D341Med (cell line): ENCODE measurements at regions not wholly inside any gene's neighbourhood (a gene's known extent, or its start where the extent isn't known, plus 50 kb on each side); places are given as distances from the start of the nearest gene placed in this dataset.
"Not testable (repeated sequence)": the region's sequence is repeated elsewhere in the genome, so short reads cannot be mapped to it uniquely, and the experiment has no call there.

Experiments used
- DNase-seq: peaks from one replicate; pipeline ENCODE4 v3.0.0; 2012; ENCODE audit warnings: low spot score

GRCh38 chr16:63703612-63704011 lies 1418.3 kb downstream of the CDH11 start:
- no peak for DNase-seq

GRCh38 chr16:63702981-63703590 lies 1418.8 kb downstream of the CDH11 start:
- DNase-seq, result no peak

GRCh38 chr16:63697736-63698135 lies 1424.1 kb downstream of the CDH11 start:
- DNase-seq, result no peak

GRCh38 chr16:63695347-63695746 lies 1426.5 kb downstream of the CDH11 start:
- DNase-seq, result no peak

- DNase-seq, result no peak
Measured at GRCh38 chr16:63690961-63691360, 1430.9 kb downstream of the CDH11 start.

- DNase-seq, result no peak
Measured at GRCh38 chr16:63690267-63690666, 1431.6 kb downstream of the CDH11 start.

- no peak for DNase-seq
Measured at GRCh38 chr16:63689068-63689467, 1432.8 kb downstream of the CDH11 start.

GRCh38 chr16:63684149-63685101 lies 1437.4 kb downstream of the CDH11 start:
- DNase-seq, result no peak

- no peak for DNase-seq
Measured at GRCh38 chr16:63682844-63683243, 1439.0 kb downstream of the CDH11 start.

GRCh38 chr16:63672493-63672892 lies 1449.4 kb downstream of the CDH11 start:
- no peak for DNase-seq

- DNase-seq, result no peak
Measured at GRCh38 chr16:63663155-63663554, 1458.7 kb downstream of the CDH11 start.

GRCh38 chr16:63655846-63656245 lies 1466.0 kb downstream of the CDH11 start:
- DNase-seq, result no peak

GRCh38 chr16:63653044-63653839 lies 1468.6 kb downstream of the CDH11 start:
- DNase-seq, result no peak

- DNase-seq, result no peak
Measured at GRCh38 chr16:63652091-63652490, 1469.8 kb downstream of the CDH11 start.

- DNase-seq, result no peak
Measured at GRCh38 chr16:63650550-63650949, 1471.3 kb downstream of the CDH11 start.

- DNase-seq, result not testable (repeated sequence)
Measured at GRCh38 chr16:63633706-63634445, 1488.0 kb downstream of the CDH11 start.

- DNase-seq, result no peak
Measured at GRCh38 chr16:63629272-63629671, 1492.6 kb downstream of the CDH11 start.

- no peak for DNase-seq
Measured at GRCh38 chr16:63628812-63629211, 1493.1 kb downstream of the CDH11 start.

GRCh38 chr16:63625126-63625525 lies 1496.7 kb downstream of the CDH11 start:
- DNase-seq, result no peak

- no peak for DNase-seq
Measured at GRCh38 chr16:63623551-63624039, 1498.3 kb downstream of the CDH11 start.

- DNase-seq, result no peak
Measured at GRCh38 chr16:63618896-63619485, 1502.9 kb downstream of the CDH11 start.
